LHCN-M2 (cell line): ENCODE measurements at regions not wholly inside any gene's neighbourhood (a gene's known extent, or its start where the extent isn't known, plus 50 kb on each side); places are given as distances from the start of the nearest gene placed in this dataset.
"Not testable (repeated sequence)": the region's sequence is repeated elsewhere in the genome, so short reads cannot be mapped to it uniquely, and the experiment has no call there.

Experiments
- DNase-seq: peaks from one replicate; pipeline ENCODE4 v3.0.0-alpha.2; 2012; ENCODE audit warnings: low read depth

- DNase-seq, result no peak
Measured at GRCh38 chr6:2378046-2378657, 132.7 kb upstream of the GMDS start.

GRCh38 chr6:2376429-2377355, 131.3 kb upstream of the GMDS start:
- DNase-seq, result peak; percentile 93

DNA sequence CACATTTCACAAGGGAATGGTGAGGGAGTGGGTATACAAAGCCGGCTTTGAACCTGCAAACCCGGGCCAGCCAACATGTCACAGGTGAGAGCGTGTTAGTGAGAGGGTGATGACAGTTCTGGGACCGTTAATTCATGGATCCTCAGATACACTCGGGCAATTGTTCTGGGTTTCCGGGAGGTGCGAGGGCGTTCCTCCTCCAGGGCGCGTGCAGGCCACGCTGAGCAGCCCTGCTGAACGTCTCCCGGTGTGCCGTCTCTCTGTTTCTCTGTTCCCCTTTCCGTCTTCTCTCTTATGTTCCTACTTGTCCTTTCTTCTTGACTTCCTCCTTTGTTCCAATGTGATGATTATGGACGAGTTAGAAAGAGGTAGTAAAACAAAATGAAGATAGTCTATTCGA, 130.0 kb upstream of the GMDS start:
- DNase-seq, result no peak

- DNase-seq, result no peak
Measured at GRCh38 chr6:2369606-2370005, 124.2 kb upstream of the GMDS start.

DNA sequence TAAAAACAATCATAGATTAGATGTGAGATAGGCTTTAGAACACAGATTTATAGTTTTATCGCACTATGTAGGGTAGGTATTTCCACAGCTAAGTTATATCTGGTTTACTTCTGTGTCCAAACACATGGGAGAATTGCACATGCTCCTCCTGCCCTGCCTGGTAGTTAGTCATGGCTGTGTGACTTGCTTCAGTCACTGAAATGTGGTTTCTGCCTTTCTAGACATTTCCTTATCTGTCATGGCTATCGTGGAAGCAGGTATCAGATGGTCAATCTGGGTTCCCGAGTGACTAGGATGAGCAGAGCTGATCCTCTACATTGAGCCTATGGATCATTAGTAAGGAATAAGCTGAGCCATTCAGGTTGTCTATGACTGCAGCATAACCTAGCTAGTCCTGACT, 117.8 kb upstream of the GMDS start:
- no peak for DNase-seq

- DNase-seq, result no peak
Measured at GRCh38 chr6:2361195-2361594, 115.8 kb upstream of the GMDS start.

GRCh38 chr6:2360716-2361115, 115.3 kb upstream of the GMDS start:
- DNase-seq, result no peak

- no peak for DNase-seq
Measured at GRCh38 chr6:2360126-2360525, 114.7 kb upstream of the GMDS start.

DNA sequence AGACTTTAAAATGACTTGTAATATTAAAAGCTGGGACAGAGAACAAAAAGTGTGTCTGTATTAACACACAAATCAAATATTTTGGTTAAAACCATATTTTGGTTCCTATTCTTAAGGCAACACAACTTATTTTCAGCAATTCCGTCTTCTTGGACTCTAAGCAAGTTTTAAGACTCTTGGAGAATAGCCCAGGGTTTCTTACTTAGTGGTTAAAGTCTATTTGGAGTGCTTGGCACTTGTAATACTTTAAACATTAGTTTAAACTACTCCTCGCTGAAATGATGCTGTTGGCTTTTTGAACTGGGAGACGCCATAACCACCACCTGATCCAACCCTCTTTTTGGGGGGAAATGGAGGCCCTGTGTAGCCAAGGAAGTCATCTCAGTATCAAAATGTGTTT, 109.7 kb upstream of the GMDS start:
- DNase-seq, result no peak

DNA sequence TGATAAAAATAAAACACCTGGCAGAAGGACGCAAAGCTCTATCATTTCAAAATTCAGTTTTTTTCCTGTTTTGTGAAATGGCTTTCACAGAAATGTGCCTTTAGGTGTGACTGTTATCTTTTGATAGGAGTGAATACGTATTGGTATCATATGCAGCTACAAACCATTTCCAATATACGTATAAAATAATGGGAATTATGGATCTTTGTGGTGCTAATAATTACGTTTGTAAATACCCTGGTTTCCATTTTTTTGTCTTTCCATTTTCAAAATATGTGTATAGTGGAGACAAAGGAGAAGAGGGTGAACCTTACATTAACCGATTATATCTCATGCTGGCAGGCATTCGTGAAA, 108.7 kb upstream of the GMDS start:
- DNase-seq, result no peak

DNA sequence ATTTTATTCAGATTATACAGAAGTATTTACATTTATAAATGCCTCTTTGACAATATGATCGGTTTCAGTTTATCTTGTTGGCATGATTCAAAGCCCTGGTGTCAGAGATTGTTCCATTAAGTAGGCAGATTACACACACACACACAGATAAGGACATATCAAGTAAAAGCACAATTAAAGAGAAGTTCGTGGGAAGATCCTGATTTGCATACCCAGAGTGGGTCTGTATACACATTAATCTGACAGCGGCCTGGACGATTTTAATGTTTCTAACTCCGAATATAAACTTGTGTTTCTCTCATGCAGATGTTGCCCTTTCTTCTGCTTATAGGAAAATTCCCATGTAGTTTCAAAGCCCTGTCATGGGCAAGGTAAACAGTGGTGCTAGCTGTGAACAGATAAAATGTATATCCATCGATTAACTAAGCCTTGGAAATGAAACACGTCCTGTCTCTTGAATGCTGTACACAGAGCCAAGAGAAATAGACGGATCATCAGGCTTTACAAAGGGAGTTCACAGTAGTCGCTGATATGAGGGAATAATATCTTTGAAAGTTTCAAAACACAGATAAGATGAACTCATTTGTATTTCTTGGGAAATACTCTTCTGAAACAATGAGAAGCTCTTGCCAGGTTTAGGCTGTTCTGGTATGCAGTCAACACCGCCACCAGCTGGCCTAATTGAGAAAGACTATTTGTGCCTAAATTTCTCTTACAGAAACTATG, 108.2 kb upstream of the GMDS start:
- peak; percentile 65 for DNase-seq

DNA sequence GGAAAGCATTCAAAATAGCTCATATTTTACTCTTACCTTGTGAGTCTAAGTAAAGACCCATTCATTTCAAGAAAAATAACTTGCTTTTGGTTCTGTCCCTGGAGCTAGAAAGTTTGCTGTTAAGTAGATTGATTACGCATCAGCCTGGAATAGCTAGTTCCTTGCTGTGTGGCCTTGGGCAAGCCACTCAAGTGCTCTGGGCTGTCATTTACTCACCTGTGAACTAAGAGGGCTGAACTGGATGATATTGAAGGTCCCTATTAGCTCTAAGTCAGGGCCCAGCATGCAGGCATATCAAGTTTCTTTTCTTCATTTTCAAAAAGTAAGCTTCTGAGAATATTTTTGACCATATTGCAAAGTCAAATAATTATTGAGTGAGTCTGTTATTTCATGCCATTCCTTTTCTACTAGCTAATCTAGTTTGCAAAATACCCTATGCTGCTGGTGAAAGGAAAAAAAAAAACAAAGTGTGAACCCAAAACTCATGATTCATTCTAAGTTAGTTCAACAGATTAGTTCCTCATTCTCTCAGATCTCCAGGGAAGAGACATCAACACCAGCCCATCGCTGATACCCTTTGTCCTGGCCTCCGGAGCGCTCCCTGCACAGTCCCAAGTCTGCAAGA, 106.5 kb upstream of the GMDS start:
- peak; percentile 36 for DNase-seq

DNA sequence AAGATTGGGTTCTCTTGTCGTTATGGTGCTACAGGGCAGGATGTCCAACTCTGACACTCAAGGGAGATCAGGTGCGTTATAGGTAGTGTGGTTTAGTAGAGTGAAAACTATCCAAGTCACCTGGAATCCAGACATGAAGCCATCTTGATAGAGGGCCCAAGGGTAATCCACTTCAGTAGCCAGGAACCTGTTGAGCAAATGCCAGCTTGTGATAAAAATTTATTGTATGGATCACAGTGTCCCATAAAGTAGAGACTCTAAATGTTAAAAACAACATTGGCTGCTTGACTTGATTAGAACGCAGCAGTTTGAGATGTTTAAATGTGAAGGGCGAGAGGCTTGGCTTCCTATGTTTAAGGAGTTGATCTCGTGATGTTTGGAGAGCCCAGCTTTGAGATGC, 105.7 kb upstream of the GMDS start:
- no peak for DNase-seq

DNA sequence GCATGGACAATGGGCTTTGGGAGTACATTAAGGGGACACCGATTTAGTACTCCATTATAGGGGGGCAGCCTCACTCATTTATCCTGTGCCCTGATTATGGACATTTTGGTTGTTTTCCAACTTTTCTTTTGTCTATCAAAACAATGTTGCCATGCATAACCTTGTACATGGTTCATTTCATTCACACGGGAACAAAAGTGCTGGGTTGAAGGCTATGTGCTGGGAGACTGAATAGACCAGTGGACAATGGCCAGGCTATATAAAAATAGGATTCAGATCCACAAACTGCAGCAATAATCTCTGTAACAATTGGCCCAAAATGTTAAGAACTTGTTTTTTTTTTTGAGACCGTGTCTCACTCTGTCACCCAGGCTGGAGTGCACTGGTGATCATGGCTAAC, 100.7 kb upstream of the GMDS start:
- no peak for DNase-seq

- no peak for DNase-seq
Measured at GRCh38 chr6:2344319-2344905, 99.0 kb upstream of the GMDS start.

GRCh38 chr6:2327591-2327990, 82.2 kb upstream of the GMDS start:
- DNase-seq, result no peak

DNA sequence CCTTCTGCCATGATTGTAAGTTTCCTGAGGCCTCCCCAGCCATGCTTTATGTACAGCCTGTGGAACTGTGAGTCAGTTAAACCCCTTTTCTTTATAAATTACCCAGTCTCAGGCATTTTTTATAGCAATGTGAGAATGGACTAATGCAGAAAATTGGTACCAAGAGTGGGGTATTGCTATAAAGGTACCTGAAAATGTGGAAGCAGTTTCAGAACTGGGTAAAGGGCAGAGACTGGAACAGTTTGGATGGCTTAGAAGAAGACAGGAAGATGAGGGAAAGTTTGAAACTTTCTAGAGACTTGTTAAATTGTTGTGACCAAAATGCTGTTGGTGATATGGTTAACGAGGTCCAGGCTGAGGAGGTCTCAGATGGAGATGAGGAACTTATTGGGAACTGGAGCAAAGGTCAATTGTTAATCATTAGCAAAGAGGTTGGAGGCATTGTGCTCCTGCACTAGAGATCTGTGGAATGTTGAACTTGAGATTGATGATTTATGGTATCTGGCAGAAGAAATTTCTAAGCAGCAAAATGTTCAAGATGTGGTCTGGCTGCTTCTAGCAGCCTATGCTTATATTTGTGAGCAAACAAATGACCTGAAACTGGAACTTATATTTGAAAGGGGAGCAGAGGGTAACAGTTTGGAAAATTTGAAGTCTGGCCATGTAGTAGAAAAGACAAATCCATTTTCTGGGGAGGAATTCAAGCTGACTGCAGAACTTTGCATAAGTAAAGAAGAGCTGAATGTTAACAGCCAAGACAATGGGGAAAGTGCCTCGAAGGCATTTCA, 79.0 kb upstream of the GMDS start:
- DNase-seq, result no peak

- DNase-seq, result not testable (repeated sequence)
Measured at GRCh38 chr6:2317498-2317897, 72.1 kb upstream of the GMDS start.

GRCh38 chr6:2314641-2315040, 69.2 kb upstream of the GMDS start:
- DNase-seq, result no peak

DNA sequence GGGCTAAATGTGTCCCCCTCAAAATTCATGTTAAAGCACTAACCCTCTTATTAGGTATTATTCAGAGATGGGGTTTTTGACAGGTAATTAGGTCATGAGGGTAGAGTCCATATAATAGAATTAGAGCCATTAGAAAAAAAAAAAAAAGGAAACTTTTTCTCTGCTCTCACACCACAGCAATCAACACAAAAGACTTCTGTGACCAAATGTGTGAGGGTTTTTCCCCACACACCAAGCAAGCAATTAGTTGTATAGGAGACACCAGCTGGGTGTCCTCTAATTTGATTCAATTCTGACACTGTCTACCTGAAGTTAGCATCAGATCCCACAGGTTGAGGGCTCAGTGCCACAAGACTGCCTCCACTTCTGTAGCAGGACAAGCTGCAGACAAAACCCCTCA, 64.6 kb upstream of the GMDS start:
- DNase-seq, result no peak

GRCh38 chr6:2309122-2309521, 63.7 kb upstream of the GMDS start:
- no peak for DNase-seq
